ENCODE measurements at regions not wholly inside any gene's neighbourhood (a gene's known extent, or its start where the extent isn't known, plus 50 kb on each side); places are given as distances from the start of the nearest gene placed in this dataset.
A peak's percentile ranks its signal among the peaks of the same experiment; 100 is the strongest.
"Not testable (repeated sequence)": the region's sequence is repeated elsewhere in the genome, so short reads cannot be mapped to it uniquely, and the experiment has no call there.

- H3K27me3 Mint-ChIP-seq, result no peaks in the 10 kb centered on the region
- H3K4me1 ChIP-seq (ENCODE audit: control insufficient read depth in 1 of 2, extremely low read depth in 1 of 2, insufficient read depth in 2 of 2, low read length in 2 of 2), result no peaks in the 10 kb centered on the region
- CTCF ChIA-PET, result no interaction called here
Measured at GRCh38 chr4:125229596-125230058, 85.1 kb upstream of the FAT4 start.

GRCh38 chr4:125225806-125226205 lies 88.9 kb upstream of the FAT4 start:
- CTCF ChIA-PET, result no interaction called here
- no peak overlapping the region for H3K27ac Mint-ChIP-seq
- H3K36me3 Mint-ChIP-seq, result no peaks in the 10 kb centered on the region
- H3K4me3 ChIP-seq (ENCODE audit: control insufficient read depth in 1 of 2, extremely low read depth in 1 of 2, low read length in 1 of 2), result no peak overlapping the region
- no peaks in the 10 kb centered on the region for H3K27me3 Mint-ChIP-seq
- WGBS (ENCODE audit: insufficient coverage), result no CpG with 5 or more reads among the region's 2 CpGs
- no peaks in the 10 kb centered on the region for H3K4me1 ChIP-seq (ENCODE audit: control insufficient read depth in 1 of 2, extremely low read depth in 1 of 2, insufficient read depth in 2 of 2, low read length in 2 of 2)
- no peaks in the 10 kb centered on the region for H3K9me3 ChIP-seq
- no peaks in the 10 kb centered on the region for H3K27me3 ChIP-seq (replicated peaks in 1 of 2; ENCODE audit: control insufficient read depth in 2 of 2, extremely low read depth in 1 of 2, insufficient read depth in 2 of 2, low read length in 1 of 2)
- no peak overlapping the region for H3K4me3 Mint-ChIP-seq
- H3K36me3 ChIP-seq (ENCODE audit: control insufficient read depth in 2 of 2, extremely low read depth in 1 of 2, insufficient read depth in 1 of 2, low read length in 1 of 2), result no peaks in the 10 kb centered on the region
- H3K9me3 Mint-ChIP-seq, result peaks cover 0 to 6% (median 0%) of the 10 kb centered on the region in 3 donors
- POLR2A ChIA-PET, result no interaction called here
- H3K27ac ChIP-seq (ENCODE audit: low read length), result no peak overlapping the region
- DNase-seq, result no peak
- no peak for ATAC-seq (replicated peaks in 1 of 4)
- H3K4me1 Mint-ChIP-seq, result no peaks in the 10 kb centered on the region

More at GRCh38 chr4:125229596-125230058, 85.1 kb upstream of the FAT4 start:
- peaks cover 0 to 6% (median 5%) of the 10 kb centered on the region in 3 donors for H3K9me3 Mint-ChIP-seq
- Histone ChIP-seq H3K4me3 (ENCODE audit: control insufficient read depth in 1 of 2, extremely low read depth in 1 of 2, low read length in 1 of 2) (no peak overlapping the region), H3K27ac (ENCODE audit: low read length) (no peak overlapping the region), H3K27me3 (replicated peaks in 1 of 2; ENCODE audit: control insufficient read depth in 2 of 2, extremely low read depth in 1 of 2, insufficient read depth in 2 of 2, low read length in 1 of 2) (no peaks in the 10 kb centered on the region), H3K36me3 (ENCODE audit: control insufficient read depth in 2 of 2, extremely low read depth in 1 of 2, insufficient read depth in 1 of 2, low read length in 1 of 2) (no peaks in the 10 kb centered on the region), H3K9me3 (no peaks in the 10 kb centered on the region)
- H3K4me1 Mint-ChIP-seq, result no peaks in the 10 kb centered on the region
- WGBS (ENCODE audit: insufficient coverage), result 97% methylated on average over 23 of the region's 35 CpGs
- H3K36me3 Mint-ChIP-seq, result no peaks in the 10 kb centered on the region
- no peak for ATAC-seq (replicated peaks in 1 of 4)
- no peak overlapping the region for H3K27ac Mint-ChIP-seq
- H3K4me3 Mint-ChIP-seq, result no peak overlapping the region
- DNase-seq, result no peak
- POLR2A ChIA-PET, result no interaction called here

GRCh38 chr4:125200556-125200955 lies 114.2 kb upstream of the FAT4 start:
- ChIA-PET POLR2A (no interaction called here), CTCF (no interaction called here)

GRCh38 chr4:125198916-125199315 lies 115.8 kb upstream of the FAT4 start:
- no peaks in the 10 kb centered on the region for H3K4me1 Mint-ChIP-seq

More at GRCh38 chr4:125200556-125200955, 114.2 kb upstream of the FAT4 start:
- ATAC-seq (replicated peaks in 1 of 4), result no peak
- no peak overlapping the region for H3K4me3 Mint-ChIP-seq
- no peaks in the 10 kb centered on the region for H3K36me3 ChIP-seq (ENCODE audit: control insufficient read depth in 2 of 2, extremely low read depth in 1 of 2, insufficient read depth in 1 of 2, low read length in 1 of 2)
- H3K9me3 ChIP-seq, result no peaks in the 10 kb centered on the region
- no peaks in the 10 kb centered on the region for H3K4me1 ChIP-seq (ENCODE audit: control insufficient read depth in 1 of 2, extremely low read depth in 1 of 2, insufficient read depth in 2 of 2, low read length in 2 of 2)
- no peaks in the 10 kb centered on the region for H3K27me3 Mint-ChIP-seq
- H3K27ac ChIP-seq (ENCODE audit: low read length), result no peak overlapping the region
- no peak overlapping the region for H3K4me3 ChIP-seq (ENCODE audit: control insufficient read depth in 1 of 2, extremely low read depth in 1 of 2, low read length in 1 of 2)
- H3K9me3 Mint-ChIP-seq, result peaks cover 5 to 15% (median 12%) of the 10 kb centered on the region in 3 donors
- no peaks in the 10 kb centered on the region for H3K36me3 Mint-ChIP-seq
- H3K4me1 Mint-ChIP-seq, result no peaks in the 10 kb centered on the region
- no CpG with 5 or more reads among the region's 1 CpG for WGBS (ENCODE audit: insufficient coverage)
- no peak overlapping the region for H3K27ac Mint-ChIP-seq
- DNase-seq, result no peak
- no peaks in the 10 kb centered on the region for H3K27me3 ChIP-seq (replicated peaks in 1 of 2; ENCODE audit: control insufficient read depth in 2 of 2, extremely low read depth in 1 of 2, insufficient read depth in 2 of 2, low read length in 1 of 2)

GRCh38 chr4:125191874-125192459 lies 122.8 kb upstream of the FAT4 start:
- H3K9me3 Mint-ChIP-seq; H3K36me3 ChIP-seq (ENCODE audit: control insufficient read depth in 2 of 2, extremely low read depth in 1 of 2, insufficient read depth in 1 of 2, low read length in 1 of 2); H3K9me3 ChIP-seq; H3K27me3 ChIP-seq (replicated peaks in 1 of 2; ENCODE audit: control insufficient read depth in 2 of 2, extremely low read depth in 1 of 2, insufficient read depth in 2 of 2, low read length in 1 of 2); POLR2A ChIA-PET; CTCF ChIA-PET; H3K27ac Mint-ChIP-seq; H3K4me1 ChIP-seq (ENCODE audit: control insufficient read depth in 1 of 2, extremely low read depth in 1 of 2, insufficient read depth in 2 of 2, low read length in 2 of 2); H3K4me3 Mint-ChIP-seq; H3K36me3 Mint-ChIP-seq; H3K4me3 ChIP-seq (ENCODE audit: control insufficient read depth in 1 of 2, extremely low read depth in 1 of 2, low read length in 1 of 2); H3K27ac ChIP-seq (ENCODE audit: low read length); ATAC-seq (replicated peaks in 1 of 4); H3K27me3 Mint-ChIP-seq; H3K4me1 Mint-ChIP-seq: not testable (repeated sequence)
- 95% methylated on average over 26 of the region's 30 CpGs for WGBS (ENCODE audit: insufficient coverage)
- peak in 1 of 35 experiments; percentile 0 for DNase-seq

More at GRCh38 chr4:125198916-125199315, 115.8 kb upstream of the FAT4 start:
- Histone ChIP-seq H3K27me3 (replicated peaks in 1 of 2; ENCODE audit: control insufficient read depth in 2 of 2, extremely low read depth in 1 of 2, insufficient read depth in 2 of 2, low read length in 1 of 2) (no peaks in the 10 kb centered on the region), H3K9me3 (no peaks in the 10 kb centered on the region), H3K4me1 (ENCODE audit: control insufficient read depth in 1 of 2, extremely low read depth in 1 of 2, insufficient read depth in 2 of 2, low read length in 2 of 2) (no peaks in the 10 kb centered on the region), H3K4me3 (ENCODE audit: control insufficient read depth in 1 of 2, extremely low read depth in 1 of 2, low read length in 1 of 2) (no peak overlapping the region), H3K36me3 (ENCODE audit: control insufficient read depth in 2 of 2, extremely low read depth in 1 of 2, insufficient read depth in 1 of 2, low read length in 1 of 2) (no peaks in the 10 kb centered on the region), H3K27ac (ENCODE audit: low read length) (no peak overlapping the region)
- H3K27me3 Mint-ChIP-seq, result no peaks in the 10 kb centered on the region
- H3K9me3 Mint-ChIP-seq, result peaks cover 5 to 14% (median 10%) of the 10 kb centered on the region in 3 donors
- H3K36me3 Mint-ChIP-seq, result no peaks in the 10 kb centered on the region
- POLR2A ChIA-PET, result no interaction called here
- no peak for ATAC-seq (replicated peaks in 1 of 4)
- CTCF ChIA-PET, result no interaction called here
- no CpG with 5 or more reads among the region's 2 CpGs for WGBS (ENCODE audit: insufficient coverage)
- DNase-seq, result no peak
- no peak overlapping the region for H3K4me3 Mint-ChIP-seq
- H3K27ac Mint-ChIP-seq, result no peak overlapping the region

GRCh38 chr4:125191232-125191631 lies 123.5 kb upstream of the FAT4 start:
- no peaks in the 10 kb centered on the region for H3K36me3 Mint-ChIP-seq
- no peak overlapping the region for H3K4me3 Mint-ChIP-seq
- H3K27ac ChIP-seq (ENCODE audit: low read length), result no peak overlapping the region
- 100% methylated on average over 3 of the region's 3 CpGs for WGBS (ENCODE audit: insufficient coverage)
- no peaks in the 10 kb centered on the region for H3K27me3 Mint-ChIP-seq
- no peaks in the 10 kb centered on the region for H3K36me3 ChIP-seq (ENCODE audit: control insufficient read depth in 2 of 2, extremely low read depth in 1 of 2, insufficient read depth in 1 of 2, low read length in 1 of 2)
- no peak overlapping the region for H3K27ac Mint-ChIP-seq
- CTCF ChIA-PET, result no interaction called here
- no peaks in the 10 kb centered on the region for H3K4me1 ChIP-seq (ENCODE audit: control insufficient read depth in 1 of 2, extremely low read depth in 1 of 2, insufficient read depth in 2 of 2, low read length in 2 of 2)
- H3K9me3 ChIP-seq, result no peaks in the 10 kb centered on the region
- peaks cover 0 to 8% (median 7%) of the 10 kb centered on the region in 3 donors for H3K9me3 Mint-ChIP-seq
- no peak for DNase-seq
- POLR2A ChIA-PET, result no interaction called here
- no peak for ATAC-seq (replicated peaks in 1 of 4)
- no peaks in the 10 kb centered on the region for H3K4me1 Mint-ChIP-seq
- no peaks in the 10 kb centered on the region for H3K27me3 ChIP-seq (replicated peaks in 1 of 2; ENCODE audit: control insufficient read depth in 2 of 2, extremely low read depth in 1 of 2, insufficient read depth in 2 of 2, low read length in 1 of 2)
- no peak overlapping the region for H3K4me3 ChIP-seq (ENCODE audit: control insufficient read depth in 1 of 2, extremely low read depth in 1 of 2, low read length in 1 of 2)
